ENCODE measurements at regions not wholly inside any gene's neighbourhood (a gene's known extent, or its start where the extent isn't known, plus 50 kb on each side); places are given as distances from the start of the nearest gene placed in this dataset.

DNA sequence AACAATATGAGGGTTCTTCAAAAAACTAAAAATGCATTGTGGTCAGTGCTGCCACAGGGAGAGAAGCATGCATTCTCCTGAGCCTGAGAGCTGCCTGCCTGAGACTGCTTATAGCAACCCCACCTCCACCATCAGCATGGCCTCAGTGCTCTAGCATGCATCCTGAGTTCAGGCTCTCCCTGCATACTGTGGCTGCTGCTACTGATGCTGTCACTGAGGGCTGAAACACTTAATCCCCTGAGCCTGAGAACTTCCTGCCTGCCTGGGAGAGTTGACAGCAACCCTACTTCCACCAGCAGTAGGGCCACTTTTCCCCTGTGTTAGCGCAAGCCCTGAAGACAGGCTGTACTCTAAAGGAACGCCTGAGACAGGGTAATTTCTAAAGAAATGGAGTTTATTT, 206.0 kb downstream of the FBXO4 start:
- TF ChIP-seq YY1 (IDR thresholded peaks at IDR 0.05; ENCODE audit: insufficient read depth, insufficient read length) (no peak), SUZ12 (IDR thresholded peaks at IDR 0.05; ENCODE audit: extremely low read depth, insufficient read depth, insufficient read length) (no peak)
